Iris pigment epithelial cell (primary cell): ENCODE measurements at regions not wholly inside any gene's neighbourhood (a gene's known extent, or its start where the extent isn't known, plus 50 kb on each side); places are given as distances from the start of the nearest gene placed in this dataset.

Experiments
- DNase-seq: peaks from one replicate; pipeline ENCODE4 v3.0.0-alpha.2; 2011; ENCODE audit warnings: low read depth

DNA sequence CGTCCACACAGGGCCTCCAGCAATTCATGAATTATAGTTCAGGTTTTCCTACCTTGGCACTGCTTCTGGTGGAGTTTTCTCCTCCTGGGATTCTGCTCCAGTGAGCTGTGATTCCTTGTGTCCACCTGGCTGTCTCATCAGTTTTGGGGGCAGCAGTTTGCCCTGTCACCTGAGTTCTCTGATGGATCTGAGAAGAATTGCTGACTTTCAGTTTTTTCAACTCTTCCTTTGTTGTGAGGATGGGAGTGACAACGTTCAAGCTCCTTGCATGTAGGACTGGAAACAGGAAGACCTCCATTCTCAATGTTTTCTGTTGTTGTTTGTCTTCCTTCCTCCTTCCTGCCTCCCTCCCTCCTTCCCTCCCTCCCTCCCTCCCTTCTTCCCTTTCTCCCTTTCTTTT, 359.0 kb downstream of the TSN start:
- no peak for DNase-seq

GRCh38 chr2:122117371-122117770, 361.9 kb downstream of the TSN start:
- DNase-seq: no peak

- DNase-seq: no peak
Measured at GRCh38 chr2:122129399-122129798, 373.9 kb downstream of the TSN start.

- no peak for DNase-seq
Measured at GRCh38 chr2:122132147-122132691, 376.8 kb downstream of the TSN start.

- DNase-seq: no peak
Measured at GRCh38 chr2:122135021-122135937, 379.8 kb downstream of the TSN start.

DNA sequence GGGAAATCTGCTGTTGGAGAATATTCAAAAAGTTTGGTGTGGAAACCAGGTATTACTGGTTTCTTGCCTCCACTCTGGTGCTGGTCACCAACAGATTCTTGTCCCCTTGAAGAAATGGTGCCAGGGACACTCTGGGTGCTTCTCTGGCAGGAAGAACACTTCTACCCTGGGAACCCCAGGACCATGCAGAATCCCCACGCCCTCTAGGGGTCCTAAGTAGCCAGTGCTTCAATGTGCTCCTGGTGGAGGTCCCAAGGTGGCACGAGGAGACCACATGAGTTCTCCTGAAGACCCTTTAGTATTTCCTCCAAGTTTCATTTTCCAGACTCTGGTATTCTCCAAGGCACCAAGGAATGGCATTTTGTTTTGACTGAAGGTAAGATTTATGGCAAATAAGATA, 380.6 kb downstream of the TSN start:
- DNase-seq: peak; percentile 11

GRCh38 chr2:122138561-122138960, 383.1 kb downstream of the TSN start:
- no peak for DNase-seq

- no peak for DNase-seq
Measured at GRCh38 chr2:122139739-122140420, 384.4 kb downstream of the TSN start.

GRCh38 chr2:122144884-122145283, 389.4 kb downstream of the TSN start:
- no peak for DNase-seq

- no peak for DNase-seq
Measured at GRCh38 chr2:122145856-122146255, 390.4 kb downstream of the TSN start.

DNA sequence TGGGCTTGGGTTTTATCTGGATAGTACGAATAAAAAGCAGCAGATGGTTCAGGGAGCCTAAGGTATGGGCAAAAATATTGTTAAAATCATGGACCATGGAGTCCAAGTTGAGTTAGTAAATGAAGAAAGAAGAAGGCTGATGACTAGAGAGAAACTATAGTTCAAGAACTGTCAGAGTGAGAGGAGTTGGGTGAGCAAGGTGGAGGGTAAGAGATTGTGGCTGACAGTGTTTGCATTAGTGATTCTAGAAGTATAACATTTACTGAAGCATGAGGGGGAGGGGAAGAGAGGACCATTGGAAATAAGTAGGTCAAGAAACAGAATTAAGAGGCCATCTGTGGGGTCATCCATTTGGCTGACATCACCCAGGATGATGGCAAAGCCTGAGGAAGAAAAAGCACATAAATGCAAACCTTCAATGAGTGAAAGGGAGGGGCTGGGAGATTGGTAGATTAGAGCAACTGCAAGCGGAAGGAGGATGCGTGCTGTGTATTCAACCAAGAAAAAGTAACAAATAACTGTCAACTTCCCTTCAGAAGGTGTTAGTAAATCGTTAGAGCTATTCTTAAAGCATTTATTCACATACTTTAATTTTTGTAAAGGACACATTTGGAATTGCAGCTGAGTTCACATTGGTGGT, 392.8 kb downstream of the TSN start:
- DNase-seq: no peak

DNA sequence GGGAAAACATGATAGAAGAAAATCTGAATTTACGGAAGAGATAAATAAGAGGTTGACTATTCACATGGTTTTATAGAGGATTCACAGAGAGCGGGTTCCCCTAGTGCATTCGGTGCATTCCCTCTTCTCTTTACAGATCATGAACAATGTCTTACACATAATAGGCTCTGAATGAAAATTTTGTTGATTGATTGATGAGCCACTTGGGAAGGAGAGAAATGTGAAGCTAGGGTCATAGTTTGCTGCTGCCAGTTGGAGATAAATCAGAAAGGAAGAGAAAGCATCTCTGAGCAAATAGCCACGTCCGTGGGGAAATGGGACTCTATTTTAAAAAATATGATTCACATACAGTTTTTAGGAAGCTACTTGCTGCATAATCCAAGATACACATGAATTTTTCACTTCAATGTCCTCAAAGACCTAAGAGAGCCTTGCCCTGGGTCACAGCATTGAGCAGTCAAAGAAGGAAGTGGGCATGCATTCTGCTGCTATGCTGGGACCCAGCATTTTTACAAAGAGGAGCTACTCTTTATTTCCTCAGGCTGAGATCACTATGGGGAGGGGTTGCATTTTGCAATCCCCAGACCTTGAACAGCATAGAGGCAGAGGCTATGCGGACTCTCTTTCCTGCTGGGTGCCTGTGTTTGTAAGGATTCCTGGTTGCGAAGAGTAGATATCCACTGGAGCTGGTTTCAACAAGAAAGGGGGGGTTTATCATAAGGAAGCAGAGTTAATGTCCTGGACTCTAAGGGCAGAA, 395.3 kb downstream of the TSN start:
- no peak for DNase-seq

- DNase-seq: no peak
Measured at GRCh38 chr2:122152571-122152970, 397.1 kb downstream of the TSN start.

GRCh38 chr2:122156176-122156890, 400.9 kb downstream of the TSN start:
- DNase-seq: no peak

DNA sequence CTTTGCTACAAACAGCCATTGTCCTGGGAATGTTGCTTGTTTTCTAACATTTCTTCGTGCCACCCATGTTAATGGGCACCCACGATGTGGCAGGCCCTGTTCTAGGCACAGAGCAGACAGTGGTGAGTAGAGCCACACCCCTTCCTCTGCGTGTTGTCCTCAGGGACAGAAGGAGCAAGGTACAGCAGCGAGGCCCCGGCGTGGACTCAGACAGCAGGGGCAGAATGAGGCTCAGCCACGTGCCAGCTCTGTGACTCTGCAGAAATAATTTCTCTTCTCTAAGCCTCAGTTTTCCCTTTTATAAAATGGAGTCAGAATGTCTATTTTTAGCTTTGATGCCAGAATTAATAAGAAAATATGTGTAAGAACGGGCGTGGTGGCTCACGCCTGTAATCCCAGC, 401.7 kb downstream of the TSN start:
- DNase-seq: no peak

DNA sequence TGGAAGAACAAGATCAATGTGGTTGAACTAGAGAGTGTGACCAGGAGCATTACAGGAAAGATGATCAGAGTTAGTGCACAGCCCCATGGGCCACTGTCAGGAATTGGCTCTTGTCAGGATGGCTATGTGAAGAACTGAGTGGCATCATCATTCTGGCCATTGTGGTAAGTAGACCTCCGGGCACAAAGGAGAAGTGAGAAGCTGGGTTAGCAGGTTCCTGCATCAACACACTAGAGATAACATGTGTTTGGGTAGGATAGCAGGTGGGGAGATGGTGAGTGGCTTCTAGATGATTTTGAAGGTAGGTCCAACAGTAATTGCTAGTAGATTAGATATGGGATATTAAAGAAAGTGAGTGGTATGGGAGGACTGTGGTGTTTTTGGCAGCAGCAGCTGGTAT, 408.2 kb downstream of the TSN start:
- DNase-seq: no peak

DNA sequence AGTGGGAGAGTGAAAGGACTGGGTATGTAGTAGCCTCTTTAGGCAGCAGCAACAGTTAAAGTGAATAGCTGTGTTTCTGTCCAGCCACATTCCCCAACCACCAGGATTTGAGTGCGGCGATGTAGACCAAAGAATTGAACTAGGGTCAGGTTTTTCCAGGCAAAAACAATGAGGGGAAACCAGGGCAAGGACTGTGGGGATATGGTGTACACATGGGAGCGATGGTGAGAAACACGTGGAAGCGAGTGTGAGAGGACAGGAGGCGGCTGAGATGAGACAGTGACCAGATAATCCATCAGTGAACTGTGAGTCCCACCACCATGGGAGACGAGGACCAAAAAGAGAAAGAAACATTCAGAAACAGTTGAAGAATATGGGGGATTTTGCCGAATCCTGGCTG, 409.5 kb downstream of the TSN start:
- no peak for DNase-seq

- no peak for DNase-seq
Measured at GRCh38 chr2:122166820-122167219, 411.4 kb downstream of the TSN start.

GRCh38 chr2:122167515-122167914, 412.1 kb downstream of the TSN start:
- no peak for DNase-seq

DNA sequence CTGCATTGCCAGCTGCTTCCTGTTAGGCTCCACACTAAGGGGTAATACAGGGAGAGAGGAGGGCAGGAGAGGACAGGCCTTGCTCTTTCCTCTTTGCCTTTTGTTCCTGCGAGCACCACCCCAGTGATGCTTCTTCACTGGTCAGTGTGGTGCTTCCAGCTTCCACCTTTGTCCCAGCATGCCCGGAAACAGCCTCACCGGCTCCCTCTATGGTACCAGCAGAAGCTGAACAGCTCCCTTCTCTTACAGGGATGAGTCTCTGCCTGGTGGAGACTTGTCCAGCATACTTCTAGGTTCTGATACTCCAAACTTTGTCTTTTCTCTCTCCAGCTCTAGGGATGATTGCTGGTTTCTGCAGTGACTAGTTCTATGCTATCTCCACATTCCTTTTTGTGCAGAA, 413.3 kb downstream of the TSN start:
- no peak for DNase-seq

DNA sequence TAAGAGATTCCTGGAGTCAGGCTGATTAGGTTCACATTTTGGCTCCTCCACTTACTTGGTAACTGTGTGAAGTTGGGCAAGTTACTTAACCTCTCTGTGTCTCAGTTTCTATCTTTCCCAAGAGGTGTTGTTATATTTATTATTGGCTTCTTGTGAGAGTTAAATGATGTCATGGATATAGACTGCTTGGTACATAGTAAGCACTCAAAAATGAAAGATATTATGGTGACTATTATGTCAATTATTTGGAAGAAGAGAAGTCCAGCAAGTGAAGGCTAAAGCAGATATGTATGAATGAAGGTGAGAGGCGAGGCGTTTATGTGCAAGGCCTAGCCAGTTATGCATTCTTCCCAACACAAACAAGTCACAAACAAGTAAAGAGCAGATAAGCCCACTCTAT, 417.4 kb downstream of the TSN start:
- no peak for DNase-seq
